ENCODE measurements at regions not wholly inside any gene's neighbourhood (a gene's known extent, or its start where the extent isn't known, plus 50 kb on each side); places are given as distances from the start of the nearest gene placed in this dataset.

- TF ChIP-seq, protein P1, sequence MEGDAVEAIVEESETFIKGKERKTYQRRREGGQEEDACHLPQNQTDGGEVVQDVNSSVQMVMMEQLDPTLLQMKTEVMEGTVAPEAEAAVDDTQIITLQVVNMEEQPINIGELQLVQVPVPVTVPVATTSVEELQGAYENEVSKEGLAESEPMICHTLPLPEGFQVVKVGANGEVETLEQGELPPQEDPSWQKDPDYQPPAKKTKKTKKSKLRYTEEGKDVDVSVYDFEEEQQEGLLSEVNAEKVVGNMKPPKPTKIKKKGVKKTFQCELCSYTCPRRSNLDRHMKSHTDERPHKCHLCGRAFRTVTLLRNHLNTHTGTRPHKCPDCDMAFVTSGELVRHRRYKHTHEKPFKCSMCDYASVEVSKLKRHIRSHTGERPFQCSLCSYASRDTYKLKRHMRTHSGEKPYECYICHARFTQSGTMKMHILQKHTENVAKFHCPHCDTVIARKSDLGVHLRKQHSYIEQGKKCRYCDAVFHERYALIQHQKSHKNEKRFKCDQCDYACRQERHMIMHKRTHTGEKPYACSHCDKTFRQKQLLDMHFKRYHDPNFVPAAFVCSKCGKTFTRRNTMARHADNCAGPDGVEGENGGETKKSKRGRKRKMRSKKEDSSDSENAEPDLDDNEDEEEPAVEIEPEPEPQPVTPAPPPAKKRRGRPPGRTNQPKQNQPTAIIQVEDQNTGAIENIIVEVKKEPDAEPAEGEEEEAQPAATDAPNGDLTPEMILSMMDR (conservative IDR thresholded peaks at IDR 0.05; ENCODE audit: low read depth, low read length), result no peak
- no peak for TF ChIP-seq EZH2 (IDR thresholded peaks at IDR 0.05; ENCODE audit: low read length, unreplicated experiment)
- no peak for TF ChIP-seq EZH2phosphoT487 (IDR thresholded peaks at IDR 0.05; ENCODE audit: borderline replicate concordance, low read length)
Observed at GRCh38 chr2:57313678-57314077, 732.9 kb upstream of the VRK2 start.
